ENCODE measurements at regions not wholly inside any gene's neighbourhood (a gene's known extent, or its start where the extent isn't known, plus 50 kb on each side); places are given as distances from the start of the nearest gene placed in this dataset.

- DNase-seq (ENCODE audit: low read depth), result no peak
- no peaks in the 10 kb centered on the region for H3K27me3 ChIP-seq (ENCODE audit: control insufficient read depth, insufficient read depth, low read length)
- H3K4me3 ChIP-seq (ENCODE audit: low read depth, low read length), result no peak overlapping the region
- no peak for TF ChIP-seq CTCF (IDR thresholded peaks at IDR 0.05; ENCODE audit: insufficient read depth, low read length, poor library complexity, severe bottlenecking)
- H3K36me3 ChIP-seq (ENCODE audit: control insufficient read depth, insufficient read depth, low read length), result no peaks in the 10 kb centered on the region
These were observed 172.4 kb upstream of the UBL3 start for GRCh38 chr13:30022796-30023195.

- no peak for TF ChIP-seq CTCF (IDR thresholded peaks at IDR 0.05; ENCODE audit: insufficient read depth, low read length, poor library complexity, severe bottlenecking)
- Histone ChIP-seq H3K4me3 (ENCODE audit: low read depth, low read length) (no peak overlapping the region), H3K27me3 (ENCODE audit: control insufficient read depth, insufficient read depth, low read length) (no peaks in the 10 kb centered on the region), H3K36me3 (ENCODE audit: control insufficient read depth, insufficient read depth, low read length) (no peaks in the 10 kb centered on the region)
- no peak for DNase-seq (ENCODE audit: low read depth)
These were observed 171.8 kb upstream of the UBL3 start for GRCh38 chr13:30022256-30022655.

GRCh38 chr13:30021611-30022010, 171.2 kb upstream of the UBL3 start:
- no peaks in the 10 kb centered on the region for H3K27me3 ChIP-seq (ENCODE audit: control insufficient read depth, insufficient read depth, low read length)
- no peak for TF ChIP-seq CTCF (IDR thresholded peaks at IDR 0.05; ENCODE audit: insufficient read depth, low read length, poor library complexity, severe bottlenecking)
- no peak overlapping the region for H3K4me3 ChIP-seq (ENCODE audit: low read depth, low read length)
- H3K36me3 ChIP-seq (ENCODE audit: control insufficient read depth, insufficient read depth, low read length), result no peaks in the 10 kb centered on the region
- DNase-seq (ENCODE audit: low read depth), result no peak

- DNase-seq (ENCODE audit: low read depth), result no peak
These were observed 170.4 kb upstream of the UBL3 start for GRCh38 chr13:30020726-30021312.

GRCh38 chr13:30019648-30020626, 169.5 kb upstream of the UBL3 start:
- Histone ChIP-seq H3K27me3 (ENCODE audit: control insufficient read depth, insufficient read depth, low read length) (no peaks in the 10 kb centered on the region), H3K4me3 (ENCODE audit: low read depth, low read length) (no peak overlapping the region), H3K36me3 (ENCODE audit: control insufficient read depth, insufficient read depth, low read length) (no peaks in the 10 kb centered on the region)
- no peak for TF ChIP-seq CTCF (IDR thresholded peaks at IDR 0.05; ENCODE audit: insufficient read depth, low read length, poor library complexity, severe bottlenecking)
- DNase-seq (ENCODE audit: low read depth), result no peak

More at GRCh38 chr13:30020726-30021312, 170.4 kb upstream of the UBL3 start:
- TF ChIP-seq CTCF (IDR thresholded peaks at IDR 0.05; ENCODE audit: insufficient read depth, low read length, poor library complexity, severe bottlenecking), result no peak
- Histone ChIP-seq H3K36me3 (ENCODE audit: control insufficient read depth, insufficient read depth, low read length) (no peaks in the 10 kb centered on the region), H3K27me3 (ENCODE audit: control insufficient read depth, insufficient read depth, low read length) (no peaks in the 10 kb centered on the region), H3K4me3 (ENCODE audit: low read depth, low read length) (no peak overlapping the region)

All from kidney epithelial cell (primary cell).